Stimulated activated CD4-positive, alpha-beta T cell treated with anti-CD3 and anti-CD28 coated beads, Interleukin-4, amount 100 ng/mL, for 48 hours (primary cell): ENCODE measurements at regions not wholly inside any gene's neighbourhood (a gene's known extent, or its start where the extent isn't known, plus 50 kb on each side); places are given as distances from the start of the nearest gene placed in this dataset.
A peak's percentile ranks its signal among the peaks of the same experiment; 100 is the strongest.

ENCODE experiments used
- DNase-seq, 2 donors: peaks; one replicate each; pipeline ENCODE4 v3.0.0-alpha.2; 2020; ENCODE audit warnings: low read depth in 2 of 2

- DNase-seq: peak in 1 of 2 donors; percentile 11
These were observed 274.1 kb downstream of the CLIC5 start for GRCh38 chr6:45741437-45742171.

DNA sequence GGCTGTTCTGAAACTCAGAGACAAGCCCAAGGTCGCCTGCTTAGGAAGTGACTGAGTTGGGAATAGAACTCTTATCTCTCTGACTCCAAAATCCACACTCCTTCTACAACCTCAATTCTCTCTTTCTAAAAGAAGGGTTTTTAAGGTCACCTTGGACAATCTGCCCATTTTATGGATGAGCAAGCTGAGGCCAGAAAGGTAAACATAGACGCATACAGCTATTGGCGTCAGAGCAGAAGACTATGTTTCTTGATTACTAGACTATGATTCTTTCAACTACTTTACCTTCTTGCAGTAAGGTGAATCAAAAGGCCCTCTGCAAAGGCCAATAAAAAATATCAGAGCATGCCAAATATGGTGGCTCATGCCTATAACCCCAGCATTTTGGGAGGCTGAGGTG lies 276.6 kb downstream of the CLIC5 start:
- DNase-seq: no peak

- peak in 1 of 2 donors; percentile 11 for DNase-seq
These were observed 277.6 kb downstream of the CLIC5 start for GRCh38 chr6:45738057-45738455.

DNA sequence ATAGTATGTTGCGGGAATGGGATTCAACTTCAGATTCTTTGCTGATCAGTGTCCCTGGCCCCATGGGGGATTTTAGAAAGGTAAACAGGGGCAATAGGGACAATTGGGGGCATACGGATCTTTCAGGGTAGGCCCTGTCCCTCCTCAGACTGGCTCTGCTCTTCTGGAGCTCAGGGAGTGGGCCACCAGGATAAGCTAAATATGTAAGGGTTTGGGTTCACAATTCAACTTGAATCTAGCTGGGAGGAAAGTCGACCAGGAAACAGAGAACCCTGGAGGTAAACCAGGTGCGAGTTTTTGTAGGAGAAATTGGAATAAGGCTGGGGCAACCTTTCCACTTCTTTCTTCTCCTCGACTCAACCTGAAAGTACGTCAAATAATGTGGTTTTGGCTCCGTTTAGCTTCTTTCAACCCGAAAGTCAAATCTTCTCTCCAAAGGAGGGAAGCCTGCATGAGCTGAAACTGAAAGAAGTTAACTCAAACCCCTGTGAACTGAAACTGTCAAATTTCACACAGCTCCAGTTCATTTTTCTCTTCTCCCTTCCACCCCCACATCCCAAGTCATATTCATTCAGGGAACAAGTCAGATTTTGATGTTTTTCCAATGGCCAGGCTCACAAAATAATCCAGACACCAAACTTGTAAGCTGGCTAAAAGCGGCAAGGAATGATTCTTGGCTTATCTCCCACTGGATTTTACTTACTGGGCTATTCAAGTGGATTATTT lies 278.2 kb downstream of the CLIC5 start:
- DNase-seq: peak in 1 of 2 donors; percentile 28

GRCh38 chr6:45736134-45736533 lies 279.5 kb downstream of the CLIC5 start:
- no peak for DNase-seq

GRCh38 chr6:45732731-45733130 lies 282.9 kb downstream of the CLIC5 start:
- DNase-seq: no peak

- no peak for DNase-seq
These were observed 285.4 kb downstream of the CLIC5 start for GRCh38 chr6:45730232-45730631.

DNA sequence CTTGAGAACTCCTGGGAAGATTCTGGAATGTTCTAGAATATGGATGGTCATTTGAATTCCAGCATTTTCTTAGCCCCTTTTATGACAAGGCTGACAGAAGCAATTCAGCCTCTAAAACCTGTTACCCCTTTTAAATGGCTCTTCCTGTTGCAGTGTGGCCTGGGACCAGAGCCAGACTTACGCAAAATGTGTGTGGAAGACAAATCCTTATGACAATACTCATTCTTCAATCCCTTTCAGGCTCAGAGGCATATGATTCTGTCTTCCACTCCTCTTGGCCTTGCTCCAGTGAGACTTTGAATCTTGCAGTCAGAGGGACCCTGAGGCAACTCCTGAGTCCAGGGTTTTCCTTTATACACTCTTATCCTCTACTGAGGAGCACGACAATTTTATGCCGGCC lies 287.0 kb downstream of the CLIC5 start:
- no peak for DNase-seq

- no peak for DNase-seq
These were observed 287.7 kb downstream of the CLIC5 start for GRCh38 chr6:45727819-45728449.

- DNase-seq: no peak
These were observed 288.4 kb downstream of the CLIC5 start for GRCh38 chr6:45727228-45727627.

DNA sequence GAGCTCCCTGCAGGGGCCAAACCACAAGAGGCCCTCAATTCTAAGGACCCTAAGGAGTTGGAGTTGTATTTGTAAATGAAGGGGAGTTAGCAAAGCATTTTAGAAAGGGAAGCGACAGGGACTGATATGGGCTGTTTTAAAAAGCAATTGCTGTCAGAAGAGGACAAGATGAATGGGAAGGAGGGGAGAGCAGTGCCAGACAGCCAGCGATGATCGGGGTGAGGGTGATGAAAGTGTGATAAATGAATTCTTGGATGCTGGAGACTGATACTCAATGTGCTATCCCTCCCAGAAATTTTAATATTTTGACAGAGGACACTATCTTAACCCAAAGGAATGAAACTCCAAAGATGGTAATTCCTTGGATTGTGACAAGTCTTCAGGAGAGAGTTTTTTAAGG lies 289.2 kb downstream of the CLIC5 start:
- DNase-seq: no peak

- no peak for DNase-seq
These were observed 291.1 kb downstream of the CLIC5 start for GRCh38 chr6:45724511-45724910.

DNA sequence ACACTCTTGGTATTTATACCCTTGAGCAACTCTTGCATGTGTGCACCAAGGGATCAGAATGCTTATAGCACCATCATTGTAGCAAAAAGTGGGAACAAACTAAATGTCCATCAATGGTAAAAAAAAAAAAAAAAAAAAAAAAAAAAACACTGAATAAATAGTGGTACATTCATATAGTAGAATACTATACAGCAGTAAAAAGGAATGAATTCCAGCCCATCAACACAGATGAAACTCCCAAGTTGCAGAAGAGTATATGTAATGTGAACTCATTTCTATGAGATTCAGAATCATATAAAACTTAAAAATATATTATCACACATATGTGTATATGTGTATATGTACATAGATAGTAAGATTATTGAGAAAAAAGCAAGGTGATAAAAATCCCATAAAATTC lies 291.6 kb downstream of the CLIC5 start:
- DNase-seq: no peak

DNA sequence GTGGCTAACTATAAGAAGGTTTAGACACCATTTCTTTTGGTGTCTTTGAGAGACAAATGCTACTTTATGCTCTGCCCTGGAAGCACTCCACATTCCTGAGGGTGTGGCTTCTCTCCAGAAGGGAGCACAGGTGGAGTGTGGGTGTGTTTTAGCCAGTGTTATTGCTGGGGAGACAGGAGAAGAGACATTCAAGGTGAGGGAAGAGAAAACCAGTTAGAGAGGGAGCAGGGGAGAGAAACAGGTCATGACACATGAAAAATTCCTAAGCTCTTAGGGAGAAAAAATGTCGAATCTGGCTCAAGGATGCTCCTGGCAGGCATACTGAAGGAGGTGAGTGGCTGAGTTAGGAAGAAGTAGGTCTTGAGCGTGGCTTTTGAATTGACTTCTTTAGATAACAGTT lies 292.8 kb downstream of the CLIC5 start:
- no peak for DNase-seq

- no peak for DNase-seq
These were observed 294.0 kb downstream of the CLIC5 start for GRCh38 chr6:45721665-45722064.

DNA sequence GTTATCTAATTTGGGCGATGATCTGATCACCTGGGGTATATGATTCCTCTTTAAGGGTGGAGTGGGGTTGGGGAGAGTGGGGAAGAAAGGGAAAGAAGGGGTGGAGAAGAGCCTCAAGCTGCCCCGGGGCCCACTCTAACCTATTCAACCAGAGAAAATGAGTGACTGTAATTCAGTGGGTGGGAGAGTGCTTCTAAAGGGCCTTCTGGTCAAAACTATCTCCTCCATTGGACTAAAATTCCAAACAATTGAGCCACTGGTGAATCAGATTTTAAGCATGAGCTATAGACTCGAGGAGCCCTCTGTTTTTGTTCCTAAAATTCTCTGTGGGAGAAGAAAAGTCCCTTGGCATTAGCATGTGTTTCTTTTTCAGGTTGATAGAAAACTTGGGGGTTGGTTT lies 296.8 kb downstream of the CLIC5 start:
- no peak for DNase-seq

DNA sequence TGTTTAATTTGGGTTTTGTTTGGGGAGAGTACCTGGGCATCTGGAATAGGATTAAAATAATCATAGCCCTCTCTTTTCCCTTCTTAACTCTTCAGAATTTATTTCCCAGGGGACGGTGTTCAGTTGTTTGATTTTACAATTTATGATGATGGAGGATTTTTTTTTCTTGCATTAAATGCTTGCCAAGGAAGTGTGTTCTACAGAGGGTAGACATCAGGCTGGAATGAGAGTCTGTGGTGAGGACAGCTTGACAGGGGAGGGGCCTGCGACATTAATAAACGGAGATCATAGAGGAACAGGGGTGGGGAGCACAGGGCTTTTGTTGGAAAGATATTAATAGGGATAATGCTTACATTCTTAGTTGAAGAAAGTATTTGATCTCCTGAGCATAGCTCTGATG lies 297.5 kb downstream of the CLIC5 start:
- DNase-seq: no peak

GRCh38 chr6:45717715-45718114 lies 297.9 kb downstream of the CLIC5 start:
- no peak for DNase-seq

DNA sequence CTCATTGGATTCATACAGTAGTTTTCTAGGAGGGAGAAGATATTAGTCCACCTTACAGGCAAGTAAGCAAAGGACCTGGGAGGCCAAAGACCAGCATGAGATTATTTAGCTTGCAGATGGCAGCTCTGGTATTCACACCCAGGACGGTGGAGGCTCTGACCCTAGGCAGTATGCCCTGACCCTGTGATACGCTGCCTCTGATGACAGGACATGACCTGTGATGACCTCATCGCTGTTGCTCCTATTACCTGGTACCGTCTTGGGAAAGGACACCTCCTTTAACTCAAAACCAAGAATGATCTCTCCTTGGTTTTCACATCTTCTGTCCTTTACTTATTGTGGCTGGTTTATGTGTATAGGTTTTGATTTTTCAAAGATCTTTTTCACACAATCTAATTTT lies 298.6 kb downstream of the CLIC5 start:
- DNase-seq: no peak

DNA sequence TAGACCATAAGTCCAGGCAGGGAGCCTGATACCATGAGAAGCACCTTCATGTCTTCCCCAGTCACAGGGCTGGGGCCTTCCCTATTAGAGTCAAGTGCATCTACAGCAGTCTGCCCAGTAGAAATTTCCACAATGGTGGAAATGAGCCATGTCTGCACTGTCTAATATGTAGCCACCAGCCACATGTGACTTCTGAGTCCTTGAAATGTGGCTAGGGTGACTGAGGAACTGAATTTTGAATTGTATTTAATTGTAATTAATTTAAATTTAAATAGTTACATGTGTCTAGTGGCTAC lies 300.2 kb downstream of the CLIC5 start:
- DNase-seq: no peak

DNA sequence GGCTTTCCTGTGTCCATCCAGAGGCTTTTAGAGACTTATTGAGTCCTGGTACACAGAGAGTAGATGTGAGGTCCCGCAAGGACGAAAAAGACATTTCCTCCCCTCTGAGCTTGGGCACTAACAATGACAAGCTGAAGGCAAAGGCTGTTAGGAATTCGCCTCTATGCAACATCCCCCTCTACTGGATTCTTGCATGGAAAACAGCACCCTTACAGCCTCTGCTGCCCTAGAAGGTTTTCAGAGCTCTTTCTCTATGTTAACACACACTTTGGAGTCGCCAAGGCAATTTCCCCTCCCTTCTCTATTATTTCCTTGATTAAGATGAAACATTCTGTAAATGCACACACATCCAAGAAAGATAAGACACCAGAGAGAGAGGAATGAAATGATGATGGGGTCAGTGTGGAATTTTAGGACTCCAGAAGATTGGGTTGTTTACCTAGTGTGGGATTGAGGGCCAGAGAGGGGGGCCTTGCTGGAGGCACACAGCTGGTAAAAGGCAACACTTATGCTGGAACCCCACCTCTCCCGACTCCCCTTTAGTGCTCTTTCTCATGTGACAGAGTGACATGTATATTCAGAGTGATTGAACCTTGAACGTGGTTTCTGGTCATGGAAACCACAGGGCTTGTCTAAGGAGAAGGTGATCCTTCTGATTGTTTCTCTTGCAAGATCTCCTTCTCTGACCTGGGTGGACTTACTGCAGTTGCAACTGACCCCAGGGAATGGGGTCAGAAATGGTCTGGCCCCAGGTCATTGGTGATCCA lies 300.7 kb downstream of the CLIC5 start:
- DNase-seq: no peak

GRCh38 chr6:45714006-45714730 lies 301.5 kb downstream of the CLIC5 start:
- peak in 1 of 2 donors; percentile 50 for DNase-seq
